ENCODE measurements at regions not wholly inside any gene's neighbourhood (a gene's known extent, or its start where the extent isn't known, plus 50 kb on each side); places are given as distances from the start of the nearest gene placed in this dataset.

GRCh38 chr3:20865803-20866202 is 679.8 kb upstream of the SGO1 start:
- TF ChIP-seq CTCF (IDR thresholded peaks at IDR 0.05) = no peak
- no peak for TF ChIP-seq POLR2A (IDR thresholded peaks at IDR 0.05)
- TF ChIP-seq POLR2AphosphoS5 (IDR thresholded peaks at IDR 0.05; ENCODE audit: insufficient read depth in 1 of 2, low read depth in 1 of 2) = no peak

Data from vagina (tissue), 2 donors.